ENCODE measurements at regions not wholly inside any gene's neighbourhood (a gene's known extent, or its start where the extent isn't known, plus 50 kb on each side); places are given as distances from the start of the nearest gene placed in this dataset.

- H3K4me3 ChIP-seq (ENCODE audit: low read depth, low read length), result no peak overlapping the region
- H3K9me3 ChIP-seq (ENCODE audit: control insufficient read depth, insufficient read depth, low read length), result no peaks in the 10 kb centered on the region
- WGBS (ENCODE audit: insufficient coverage), result 80% methylated on average over 1 of the region's 3 CpGs
- H3K36me3 ChIP-seq (ENCODE audit: control insufficient read depth, insufficient read depth, low read length), result no peaks in the 10 kb centered on the region
- H3K27ac ChIP-seq (ENCODE audit: low read depth, low read length), result no peak overlapping the region
- no peak for DNase-seq (ENCODE audit: low read depth in 4 of 6, low spot score in 6 of 6)
- H3K4me1 ChIP-seq (ENCODE audit: control insufficient read depth, insufficient read depth, low read length), result no peaks in the 10 kb centered on the region
- no peaks in the 10 kb centered on the region for H3K27me3 ChIP-seq (ENCODE audit: control insufficient read depth, insufficient read depth, low read length)
Observed at GRCh38 chr17:51443646-51444045, 183.3 kb downstream of the UTP18 start.

GRCh38 chr17:51445946-51446345, 185.6 kb downstream of the UTP18 start:
- no peak for DNase-seq (ENCODE audit: low read depth in 4 of 6, low spot score in 6 of 6)
- no peaks in the 10 kb centered on the region for H3K27me3 ChIP-seq (ENCODE audit: control insufficient read depth, insufficient read depth, low read length)
- no peaks in the 10 kb centered on the region for H3K4me1 ChIP-seq (ENCODE audit: control insufficient read depth, insufficient read depth, low read length)
- H3K27ac ChIP-seq (ENCODE audit: low read depth, low read length), result no peak overlapping the region
- H3K36me3 ChIP-seq (ENCODE audit: control insufficient read depth, insufficient read depth, low read length), result no peaks in the 10 kb centered on the region
- H3K9me3 ChIP-seq (ENCODE audit: control insufficient read depth, insufficient read depth, low read length), result no peaks in the 10 kb centered on the region
- H3K4me3 ChIP-seq (ENCODE audit: low read depth, low read length), result no peak overlapping the region
- WGBS (ENCODE audit: insufficient coverage), result 90% methylated on average over 3 of the region's 4 CpGs

- Histone ChIP-seq H3K36me3 (ENCODE audit: control insufficient read depth, insufficient read depth, low read length) (no peaks in the 10 kb centered on the region), H3K4me3 (ENCODE audit: low read depth, low read length) (no peak overlapping the region), H3K9me3 (ENCODE audit: control insufficient read depth, insufficient read depth, low read length) (no peaks in the 10 kb centered on the region), H3K4me1 (ENCODE audit: control insufficient read depth, insufficient read depth, low read length) (no peaks in the 10 kb centered on the region), H3K27me3 (ENCODE audit: control insufficient read depth, insufficient read depth, low read length) (no peaks in the 10 kb centered on the region), H3K27ac (ENCODE audit: low read depth, low read length) (no peak overlapping the region)
- no peak for DNase-seq (ENCODE audit: low read depth in 4 of 6, low spot score in 6 of 6)
- WGBS (ENCODE audit: insufficient coverage), result no CpG with 5 or more reads among the region's 1 CpG
Observed at GRCh38 chr17:51454456-51454978, 194.2 kb downstream of the UTP18 start.

- no peak for DNase-seq (ENCODE audit: low read depth in 4 of 6, low spot score in 6 of 6)
- Histone ChIP-seq H3K4me1 (ENCODE audit: control insufficient read depth, insufficient read depth, low read length) (no peaks in the 10 kb centered on the region), H3K27me3 (ENCODE audit: control insufficient read depth, insufficient read depth, low read length) (no peaks in the 10 kb centered on the region), H3K4me3 (ENCODE audit: low read depth, low read length) (no peak overlapping the region), H3K27ac (ENCODE audit: low read depth, low read length) (no peak overlapping the region), H3K9me3 (ENCODE audit: control insufficient read depth, insufficient read depth, low read length) (no peaks in the 10 kb centered on the region), H3K36me3 (ENCODE audit: control insufficient read depth, insufficient read depth, low read length) (no peaks in the 10 kb centered on the region)
Observed at GRCh38 chr17:51455211-51455610, 194.9 kb downstream of the UTP18 start.

- Histone ChIP-seq H3K27ac (ENCODE audit: low read depth, low read length) (no peak overlapping the region), H3K4me3 (ENCODE audit: low read depth, low read length) (no peak overlapping the region), H3K36me3 (ENCODE audit: control insufficient read depth, insufficient read depth, low read length) (no peaks in the 10 kb centered on the region), H3K27me3 (ENCODE audit: control insufficient read depth, insufficient read depth, low read length) (no peaks in the 10 kb centered on the region), H3K4me1 (ENCODE audit: control insufficient read depth, insufficient read depth, low read length) (no peaks in the 10 kb centered on the region), H3K9me3 (ENCODE audit: control insufficient read depth, insufficient read depth, low read length) (no peaks in the 10 kb centered on the region)
- DNase-seq (ENCODE audit: low read depth in 4 of 6, low spot score in 6 of 6), result no peak
- 100% methylated on average over 2 of the region's 4 CpGs for WGBS (ENCODE audit: insufficient coverage)
Observed at GRCh38 chr17:51455931-51456330, 195.6 kb downstream of the UTP18 start.

GRCh38 chr17:51456942-51457341, 196.6 kb downstream of the UTP18 start:
- DNase-seq (ENCODE audit: low read depth in 4 of 6, low spot score in 6 of 6), result no peak
- no peaks in the 10 kb centered on the region for H3K36me3 ChIP-seq (ENCODE audit: control insufficient read depth, insufficient read depth, low read length)
- no peak overlapping the region for H3K27ac ChIP-seq (ENCODE audit: low read depth, low read length)
- H3K9me3 ChIP-seq (ENCODE audit: control insufficient read depth, insufficient read depth, low read length), result no peaks in the 10 kb centered on the region
- WGBS (ENCODE audit: insufficient coverage), result no CpG with 5 or more reads among the region's 1 CpG
- no peak overlapping the region for H3K4me3 ChIP-seq (ENCODE audit: low read depth, low read length)
- H3K4me1 ChIP-seq (ENCODE audit: control insufficient read depth, insufficient read depth, low read length), result no peaks in the 10 kb centered on the region
- no peaks in the 10 kb centered on the region for H3K27me3 ChIP-seq (ENCODE audit: control insufficient read depth, insufficient read depth, low read length)

GRCh38 chr17:51461578-51462004, 201.2 kb downstream of the UTP18 start:
- H3K9me3 ChIP-seq (ENCODE audit: control insufficient read depth, insufficient read depth, low read length), result no peaks in the 10 kb centered on the region
- H3K27me3 ChIP-seq (ENCODE audit: control insufficient read depth, insufficient read depth, low read length), result no peaks in the 10 kb centered on the region
- H3K4me3 ChIP-seq (ENCODE audit: low read depth, low read length), result no peak overlapping the region
- WGBS (ENCODE audit: insufficient coverage), result 79% methylated on average over 10 of the region's 11 CpGs
- H3K4me1 ChIP-seq (ENCODE audit: control insufficient read depth, insufficient read depth, low read length), result no peaks in the 10 kb centered on the region
- no peak overlapping the region for H3K27ac ChIP-seq (ENCODE audit: low read depth, low read length)
- H3K36me3 ChIP-seq (ENCODE audit: control insufficient read depth, insufficient read depth, low read length), result no peaks in the 10 kb centered on the region
- peak in 1 of 6 donors; percentile 45 for DNase-seq (ENCODE audit: low read depth in 4 of 6, low spot score in 6 of 6)

GRCh38 chr17:51463353-51463752, 203.0 kb downstream of the UTP18 start:
- no peaks in the 10 kb centered on the region for H3K36me3 ChIP-seq (ENCODE audit: control insufficient read depth, insufficient read depth, low read length)
- peak in 1 of 6 donors; percentile 29 for DNase-seq (ENCODE audit: low read depth in 4 of 6, low spot score in 6 of 6)
- H3K27me3 ChIP-seq (ENCODE audit: control insufficient read depth, insufficient read depth, low read length), result no peaks in the 10 kb centered on the region
- H3K27ac ChIP-seq (ENCODE audit: low read depth, low read length), result no peak overlapping the region
- 78% methylated on average over 5 of the region's 8 CpGs for WGBS (ENCODE audit: insufficient coverage)
- H3K4me1 ChIP-seq (ENCODE audit: control insufficient read depth, insufficient read depth, low read length), result no peaks in the 10 kb centered on the region
- no peaks in the 10 kb centered on the region for H3K9me3 ChIP-seq (ENCODE audit: control insufficient read depth, insufficient read depth, low read length)
- no peak overlapping the region for H3K4me3 ChIP-seq (ENCODE audit: low read depth, low read length)

GRCh38 chr17:51467336-51467735, 207.0 kb downstream of the UTP18 start:
- no peaks in the 10 kb centered on the region for H3K36me3 ChIP-seq (ENCODE audit: control insufficient read depth, insufficient read depth, low read length)
- H3K9me3 ChIP-seq (ENCODE audit: control insufficient read depth, insufficient read depth, low read length), result no peaks in the 10 kb centered on the region
- no peak overlapping the region for H3K4me3 ChIP-seq (ENCODE audit: low read depth, low read length)
- no CpG with 5 or more reads among the region's 1 CpG for WGBS (ENCODE audit: insufficient coverage)
- H3K27me3 ChIP-seq (ENCODE audit: control insufficient read depth, insufficient read depth, low read length), result no peaks in the 10 kb centered on the region
- no peak for DNase-seq (ENCODE audit: low read depth in 4 of 6, low spot score in 6 of 6)
- H3K4me1 ChIP-seq (ENCODE audit: control insufficient read depth, insufficient read depth, low read length), result no peaks in the 10 kb centered on the region
- no peak overlapping the region for H3K27ac ChIP-seq (ENCODE audit: low read depth, low read length)

- Histone ChIP-seq H3K36me3 (ENCODE audit: control insufficient read depth, insufficient read depth, low read length) (no peaks in the 10 kb centered on the region), H3K9me3 (ENCODE audit: control insufficient read depth, insufficient read depth, low read length) (no peaks in the 10 kb centered on the region), H3K4me1 (ENCODE audit: control insufficient read depth, insufficient read depth, low read length) (no peaks in the 10 kb centered on the region), H3K27me3 (ENCODE audit: control insufficient read depth, insufficient read depth, low read length) (no peaks in the 10 kb centered on the region), H3K27ac (ENCODE audit: low read depth, low read length) (no peak overlapping the region), H3K4me3 (ENCODE audit: low read depth, low read length) (no peak overlapping the region)
- WGBS (ENCODE audit: insufficient coverage), result no CpG with 5 or more reads among the region's 2 CpGs
- DNase-seq (ENCODE audit: low read depth in 4 of 6, low spot score in 6 of 6), result no peak
Observed at GRCh38 chr17:51472670-51473205, 212.4 kb downstream of the UTP18 start.

Data from spinal cord (tissue), 9 donors.